ENCODE measurements at regions not wholly inside any gene's neighbourhood (a gene's known extent, or its start where the extent isn't known, plus 50 kb on each side); places are given as distances from the start of the nearest gene placed in this dataset.

GRCh38 chr6:222468-222867, 69.8 kb upstream of the DUSP22 start:
- BruUV-seq (replicated peaks) = no TSS peak
- H3K4me3 ChIP-seq (ENCODE audit: low read length) = no peak overlapping the region
- H4K20me1 ChIP-seq (ENCODE audit: low read length) = no peaks in the 10 kb centered on the region
- H3K27me3 ChIP-seq (ENCODE audit: low read length) = no peaks in the 10 kb centered on the region
- peak overlapping the region; percentile 48 for H3K4me2 ChIP-seq (ENCODE audit: low read length)
- H2AFZ ChIP-seq (ENCODE audit: low read length) = no peak overlapping the region
- intact Hi-C loops (cut with micrococcal nuclease) = no loop called here
- CTCF ChIA-PET = no interaction called here
- DNase-seq (no peak), ATAC-seq (no peak)
- no peak for TF ChIP-seq CTCF (conservative IDR thresholded peaks at IDR 0.05; ENCODE audit: low read depth, low read length)
- TF ChIP-seq EZH2phosphoT487 (IDR thresholded peaks at IDR 0.05; ENCODE audit: borderline replicate concordance, low read length) = no peak
- H3F3A ChIP-seq (ENCODE audit: low read length, unreplicated experiment) = no peaks in the 10 kb centered on the region
- no peaks in the 10 kb centered on the region for H3K36me3 ChIP-seq (ENCODE audit: low read depth, low read length)
- H3K27ac ChIP-seq (ENCODE audit: low read length) = peak overlapping the region; percentile 63
- POLR2A ChIA-PET (ENCODE audit: unreplicated experiment) = interaction anchor here (0.6 kb wide), 1 partner anchor 56 kb away, joined by 3 read pairs; no protein-coding TSS in a partner anchor
- H3K4me1 ChIP-seq (ENCODE audit: insufficient read depth, low read length) = peaks cover 64% of the 10 kb centered on the region
- H3K9ac ChIP-seq (ENCODE audit: low read length) = no peak overlapping the region
- H3K9me2 ChIP-seq (replicated peaks; ENCODE audit: low read length) = no peaks in the 10 kb centered on the region
- no peaks in the 10 kb centered on the region for H3K79me2 ChIP-seq (ENCODE audit: low read length)
- no peaks in the 10 kb centered on the region for H3K9me3 ChIP-seq (ENCODE audit: low read length)

GRCh38 chr6:223136-223535, 69.2 kb upstream of the DUSP22 start:
- CTCF ChIA-PET = no interaction called here
- intact Hi-C loops (cut with micrococcal nuclease) = no loop called here
- no peaks in the 10 kb centered on the region for H3F3A ChIP-seq (ENCODE audit: low read length, unreplicated experiment)
- H3K27ac ChIP-seq (ENCODE audit: low read length) = peak overlapping the region; percentile 64
- ATAC-seq = no peak
- H3K9me3 ChIP-seq (ENCODE audit: low read length) = no peaks in the 10 kb centered on the region
- H3K9ac ChIP-seq (ENCODE audit: low read length) = no peak overlapping the region
- POLR2A ChIA-PET (ENCODE audit: unreplicated experiment) = interaction anchor here (0.5 kb wide), 1 partner anchor 117 kb away, joined by 4 read pairs; no protein-coding TSS in a partner anchor
- no peaks in the 10 kb centered on the region for H3K36me3 ChIP-seq (ENCODE audit: low read depth, low read length)
- no peak overlapping the region for H2AFZ ChIP-seq (ENCODE audit: low read length)
- BruUV-seq (replicated peaks) = no TSS peak
- no peak overlapping the region for H3K4me3 ChIP-seq (ENCODE audit: low read length)
- H3K9me2 ChIP-seq (replicated peaks; ENCODE audit: low read length) = no peaks in the 10 kb centered on the region
- no peaks in the 10 kb centered on the region for H4K20me1 ChIP-seq (ENCODE audit: low read length)
- H3K27me3 ChIP-seq (ENCODE audit: low read length) = no peaks in the 10 kb centered on the region
- H3K79me2 ChIP-seq (ENCODE audit: low read length) = no peaks in the 10 kb centered on the region
- DNase-seq = no peak
- peak overlapping the region; percentile 30; the same call in 1 of the 2 replicates for H3K4me2 ChIP-seq (ENCODE audit: low read length)
- TF ChIP-seq EZH2 (IDR thresholded peaks at IDR 0.05; ENCODE audit: low read length, unreplicated experiment) = no peak
- no peak for TF ChIP-seq CTCF (conservative IDR thresholded peaks at IDR 0.05; ENCODE audit: low read depth, low read length)
- TF ChIP-seq EZH2phosphoT487 (IDR thresholded peaks at IDR 0.05; ENCODE audit: borderline replicate concordance, low read length) = no peak
- H3K4me1 ChIP-seq (ENCODE audit: insufficient read depth, low read length) = peaks cover 64% of the 10 kb centered on the region

- no peak overlapping the region for H3K4me3 ChIP-seq (ENCODE audit: low read length)
Observed at GRCh38 chr6:223763-224162, 68.5 kb upstream of the DUSP22 start.

More at GRCh38 chr6:223763-224162, 68.5 kb upstream of the DUSP22 start:
- ChIA-PET CTCF (no interaction called here), POLR2A (ENCODE audit: unreplicated experiment) (interaction anchor here (0.5 kb wide), 1 partner anchor 116 kb away, joined by 4 read pairs; no protein-coding TSS in a partner anchor)
- BruUV-seq (replicated peaks) = no TSS peak
- H2AFZ ChIP-seq (ENCODE audit: low read length) = 0 out of 2 replicates have a peak overlapping the region, but pooled peaks have one; percentile 26
- peak; percentile 73 for DNase-seq
- H4K20me1 ChIP-seq (ENCODE audit: low read length) = no peaks in the 10 kb centered on the region
- no peaks in the 10 kb centered on the region for H3K9me2 ChIP-seq (replicated peaks; ENCODE audit: low read length)
- intact Hi-C loops (cut with micrococcal nuclease) = loop anchor here (2.0 kb wide), 1 partner anchor 69 kb away; the partner anchor contains the start of gene DUSP22
- H3F3A ChIP-seq (ENCODE audit: low read length, unreplicated experiment) = no peaks in the 10 kb centered on the region
- H3K4me2 ChIP-seq (ENCODE audit: low read length) = peak overlapping the region; percentile 30
- peak overlapping the region; percentile 97 for H3K27ac ChIP-seq (ENCODE audit: low read length)
- TF ChIP-seq EZH2 (IDR thresholded peaks at IDR 0.05; ENCODE audit: low read length, unreplicated experiment) = no peak
- no peak for TF ChIP-seq EZH2phosphoT487 (IDR thresholded peaks at IDR 0.05; ENCODE audit: borderline replicate concordance, low read length)
- H3K79me2 ChIP-seq (ENCODE audit: low read length) = no peaks in the 10 kb centered on the region
- H3K36me3 ChIP-seq (ENCODE audit: low read depth, low read length) = no peaks in the 10 kb centered on the region
- H3K4me1 ChIP-seq (ENCODE audit: insufficient read depth, low read length) = peaks cover 64% of the 10 kb centered on the region
- no peaks in the 10 kb centered on the region for H3K9me3 ChIP-seq (ENCODE audit: low read length)
- H3K9ac ChIP-seq (ENCODE audit: low read length) = no peak overlapping the region; the same call in 1 of the 2 replicates
- peak; percentile 48 for ATAC-seq
- no peaks in the 10 kb centered on the region for H3K27me3 ChIP-seq (ENCODE audit: low read length)
